Lung (tissue), 11 donors: ENCODE measurements at regions not wholly inside any gene's neighbourhood (a gene's known extent, or its start where the extent isn't known, plus 50 kb on each side); places are given as distances from the start of the nearest gene placed in this dataset.

Experiments
- ATAC-seq: fragments of 200-7000 bp; cut with Tn5 transposase; one replicate; pipeline ENCODE4 v1.9.1; 2020; ENCODE audit warnings: moderate number of reproducible peaks; ENCODE audit not compliant: insufficient read depth, low FRiP score
- DNase-seq, 3 donors: peaks; one replicate each; pipeline ENCODE4 v3.0.0-alpha.2; 2013 to 2017
- H3K27ac ChIP-seq, 2 donors: one replicate each; pipeline ENCODE4 v1.5.1; 2013; ENCODE audit warnings: mild to moderate bottlenecking in 2 of 2, moderate library complexity in 2 of 2, control low read depth in 1 of 2, inconsistent platforms in 1 of 2, low read depth in 1 of 2, low read length in 1 of 2
- H3K27me3 ChIP-seq, 3 donors: one replicate each; pipeline ENCODE4 v1.5.1; 2013; ENCODE audit warnings: low read length in 2 of 3; ENCODE audit not compliant: control insufficient read depth in 3 of 3, insufficient read depth in 3 of 3
- H3K36me3 ChIP-seq, 4 donors: one replicate each; pipeline ENCODE4 v1.5.1; 2013; ENCODE audit warnings: low read length in 4 of 4, mild to moderate bottlenecking in 1 of 4, moderate library complexity in 1 of 4; ENCODE audit not compliant: control insufficient read depth in 4 of 4, insufficient read depth in 4 of 4
- H3K4me1 ChIP-seq, 5 donors: one replicate each; pipeline ENCODE4 v1.5.1; 2013; ENCODE audit warnings: low read length in 5 of 5, mild to moderate bottlenecking in 2 of 5, moderate library complexity in 1 of 5; ENCODE audit not compliant: control insufficient read depth in 5 of 5, insufficient read depth in 5 of 5
- H3K4me3 ChIP-seq: one replicate; pipeline ENCODE4 v1.5.1; 2013; ENCODE audit warnings: mild to moderate bottlenecking, control low read depth, moderate library complexity
- H3K9ac ChIP-seq, 2 donors: one replicate each; pipeline ENCODE4 v1.5.1; 2013; ENCODE audit warnings: low read length in 2 of 2, control low read depth in 1 of 2; ENCODE audit not compliant: insufficient read depth in 1 of 2
- H3K9me3 ChIP-seq, 4 donors: one replicate each; pipeline ENCODE4 v1.5.1; 2013; ENCODE audit warnings: low read length in 3 of 4, mild to moderate bottlenecking in 1 of 4, moderate library complexity in 1 of 4; ENCODE audit not compliant: control insufficient read depth in 4 of 4, insufficient read depth in 3 of 4
- WGBS, 2 donors: extraction: QIAGEN DNeasy Blood & Tissue Kit; methylation state at CpG; one replicate each; pipeline ENCODE4 v1.1.7; 2013; 5-methylcytosine and 5-hydroxymethylcytosine counted together
- TF ChIP-seq, protein P1 (sequence below): IDR thresholded peaks from 2 replicates; pipeline ENCODE4 v1.5.1; 2012; ENCODE audit warnings: mild to moderate bottlenecking; ENCODE audit errors: control extremely low read depth, extremely low read depth
- donor health status: control.
- donor health status: control.
- donor health status: Bipolar disorder and iron deficiency.
- donor health status: healthy.
- donor health status: DM: yes; HTN: yes; CAD: no.

DNA sequence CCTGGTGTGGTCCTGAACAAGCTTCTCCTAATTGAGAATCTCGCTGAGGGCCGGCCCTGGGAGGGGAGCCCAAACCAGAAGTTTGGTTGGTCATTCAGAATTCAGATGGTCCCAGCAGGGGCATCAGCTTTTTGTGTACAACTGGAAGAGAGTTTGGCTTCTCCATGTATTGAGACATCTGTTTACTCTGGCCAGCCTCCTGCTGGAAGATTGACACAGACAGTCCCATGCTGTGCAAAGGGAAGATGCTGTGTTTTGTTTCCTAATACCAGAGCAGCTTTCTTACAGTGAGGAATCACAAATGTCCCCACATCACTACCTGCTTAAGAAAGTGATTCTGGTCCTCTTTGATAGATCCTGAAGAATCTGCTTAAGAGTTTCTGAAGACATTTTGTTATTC, 97.8 kb downstream of the PLEKHG1 start:
- no peak overlapping the region for H3K27ac ChIP-seq

DNA sequence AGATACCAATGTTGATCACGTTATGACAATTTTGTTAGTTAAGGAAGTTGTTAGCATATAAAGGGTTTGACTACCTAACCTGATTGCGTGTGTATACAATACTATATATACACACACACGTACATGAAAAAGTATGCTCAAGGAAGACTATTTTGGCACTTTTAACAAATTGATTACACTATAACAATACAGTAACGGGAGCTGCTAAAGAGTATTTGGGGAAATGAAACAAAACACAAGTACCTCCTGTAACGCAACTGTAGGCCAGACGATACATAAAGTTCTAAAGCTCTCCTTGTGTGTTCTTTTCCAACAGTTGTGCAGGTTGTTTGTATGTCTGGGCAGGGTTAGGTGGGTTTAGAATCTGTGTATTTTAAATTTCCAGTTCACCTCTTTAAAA, 98.7 kb downstream of the PLEKHG1 start:
- no peaks in the 10 kb centered on the region for H3K36me3 ChIP-seq
- no peak overlapping the region for H3K4me3 ChIP-seq
- TF ChIP-seq, protein P1, sequence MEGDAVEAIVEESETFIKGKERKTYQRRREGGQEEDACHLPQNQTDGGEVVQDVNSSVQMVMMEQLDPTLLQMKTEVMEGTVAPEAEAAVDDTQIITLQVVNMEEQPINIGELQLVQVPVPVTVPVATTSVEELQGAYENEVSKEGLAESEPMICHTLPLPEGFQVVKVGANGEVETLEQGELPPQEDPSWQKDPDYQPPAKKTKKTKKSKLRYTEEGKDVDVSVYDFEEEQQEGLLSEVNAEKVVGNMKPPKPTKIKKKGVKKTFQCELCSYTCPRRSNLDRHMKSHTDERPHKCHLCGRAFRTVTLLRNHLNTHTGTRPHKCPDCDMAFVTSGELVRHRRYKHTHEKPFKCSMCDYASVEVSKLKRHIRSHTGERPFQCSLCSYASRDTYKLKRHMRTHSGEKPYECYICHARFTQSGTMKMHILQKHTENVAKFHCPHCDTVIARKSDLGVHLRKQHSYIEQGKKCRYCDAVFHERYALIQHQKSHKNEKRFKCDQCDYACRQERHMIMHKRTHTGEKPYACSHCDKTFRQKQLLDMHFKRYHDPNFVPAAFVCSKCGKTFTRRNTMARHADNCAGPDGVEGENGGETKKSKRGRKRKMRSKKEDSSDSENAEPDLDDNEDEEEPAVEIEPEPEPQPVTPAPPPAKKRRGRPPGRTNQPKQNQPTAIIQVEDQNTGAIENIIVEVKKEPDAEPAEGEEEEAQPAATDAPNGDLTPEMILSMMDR = no peak
- H3K27me3 ChIP-seq = no peaks in the 10 kb centered on the region
- DNase-seq (no peak), ATAC-seq (no peak)
- no peak overlapping the region for H3K27ac ChIP-seq
- no peaks in the 10 kb centered on the region for H3K9me3 ChIP-seq
- 69 to 89% methylated on average over 6 of the region's 6 CpGs for WGBS, 2 donors
- H3K9ac ChIP-seq = no peak overlapping the region
- H3K4me1 ChIP-seq = peaks cover 0 to 11% (median 5%) of the 10 kb centered on the region in 5 donors

More for the DNA sequence above, 97.8 kb downstream of the PLEKHG1 start:
- Histone ChIP-seq H3K36me3 (no peaks in the 10 kb centered on the region), H3K4me1 (peaks cover 0 to 12% (median 5%) of the 10 kb centered on the region in 5 donors), H3K9ac (no peak overlapping the region), H3K4me3 (no peak overlapping the region), H3K27me3 (no peaks in the 10 kb centered on the region), H3K9me3 (no peaks in the 10 kb centered on the region)
- TF ChIP-seq, protein P1 = no peak
- DNase-seq (no peak), ATAC-seq (no peak)
- 92 to 97% methylated on average over 2 of the region's 2 CpGs for WGBS, 2 donors

DNA sequence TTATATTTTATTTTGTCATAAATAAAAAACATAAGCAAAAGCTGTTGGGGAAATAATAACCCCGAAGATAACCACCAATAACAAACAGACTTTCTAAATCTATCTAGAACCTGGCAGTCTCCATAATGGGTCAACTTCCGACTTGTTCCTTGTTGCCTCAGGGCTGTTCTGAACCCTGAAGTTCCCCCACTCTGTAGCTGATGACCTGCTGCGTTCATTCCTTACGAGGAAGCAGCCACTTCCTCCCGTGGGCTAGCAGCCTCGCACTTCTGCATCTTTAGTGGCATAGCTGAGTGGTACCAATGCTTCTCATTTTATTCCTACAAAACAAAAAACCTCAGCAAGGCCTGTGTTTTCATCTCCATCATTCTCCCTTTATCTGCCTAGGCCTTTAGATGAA, 103.0 kb downstream of the PLEKHG1 start:
- peaks cover 0 to 3% (median 0%) of the 10 kb centered on the region in 5 donors for H3K4me1 ChIP-seq
- DNase-seq (no peak), ATAC-seq (no peak)
- H3K9ac ChIP-seq = no peak overlapping the region
- no peaks in the 10 kb centered on the region for H3K36me3 ChIP-seq
- TF ChIP-seq, protein P1 = no peak
- no peak overlapping the region for H3K4me3 ChIP-seq
- 35 to 54% methylated on average over 6 of the region's 6 CpGs for WGBS, 2 donors
- no peaks in the 10 kb centered on the region for H3K9me3 ChIP-seq
- H3K27ac ChIP-seq = no peak overlapping the region
- H3K27me3 ChIP-seq = no peaks in the 10 kb centered on the region
